AG04449 (cell line): ENCODE measurements at regions not wholly inside any gene's neighbourhood (a gene's known extent, or its start where the extent isn't known, plus 50 kb on each side); places are given as distances from the start of the nearest gene placed in this dataset.

ENCODE experiments used
- CTCF ChIA-PET: fragments of 350-600 bp; formaldehyde crosslinking; extraction: SDS; loops from one replicate; lab custom pipeline; 2021; ENCODE audit warnings: antibody characterized with exemption; lab: Yijun Ruan, JAX
- POLR2A ChIA-PET: fragments of 400-600, 350-600 bp; formaldehyde crosslinking; extraction: SDS; loops from one replicate; lab custom pipeline; 2020; ENCODE audit warnings: antibody characterized with exemption, inconsistent platforms; lab: Yijun Ruan, JAX
- DNase-seq: peaks from one replicate; pipeline ENCODE4 v3.0.0-alpha.2; 2010; ENCODE audit warnings: low read depth, low spot score
- H3K4me3 ChIP-seq: 2 replicates; pipeline ENCODE4 v1.5.1; 2011; ENCODE audit warnings: low read depth, mild to moderate bottlenecking, control low read depth, low read length
- TF ChIP-seq, protein P1 (sequence below): IDR thresholded peaks from one replicate; pipeline ENCODE4 v1.5.1; 2011; ENCODE audit warnings: mild to moderate bottlenecking, moderate library complexity, low read length, control low read depth, inconsistent platforms; ENCODE audit not compliant: insufficient read depth; ENCODE audit errors: missing control alignments

GRCh38 chr1:96971849-96972602 is 250.4 kb downstream of the PTBP2 start:
- H3K4me3 ChIP-seq, result no peak overlapping the region
- no peak for DNase-seq
- TF ChIP-seq, protein P1, sequence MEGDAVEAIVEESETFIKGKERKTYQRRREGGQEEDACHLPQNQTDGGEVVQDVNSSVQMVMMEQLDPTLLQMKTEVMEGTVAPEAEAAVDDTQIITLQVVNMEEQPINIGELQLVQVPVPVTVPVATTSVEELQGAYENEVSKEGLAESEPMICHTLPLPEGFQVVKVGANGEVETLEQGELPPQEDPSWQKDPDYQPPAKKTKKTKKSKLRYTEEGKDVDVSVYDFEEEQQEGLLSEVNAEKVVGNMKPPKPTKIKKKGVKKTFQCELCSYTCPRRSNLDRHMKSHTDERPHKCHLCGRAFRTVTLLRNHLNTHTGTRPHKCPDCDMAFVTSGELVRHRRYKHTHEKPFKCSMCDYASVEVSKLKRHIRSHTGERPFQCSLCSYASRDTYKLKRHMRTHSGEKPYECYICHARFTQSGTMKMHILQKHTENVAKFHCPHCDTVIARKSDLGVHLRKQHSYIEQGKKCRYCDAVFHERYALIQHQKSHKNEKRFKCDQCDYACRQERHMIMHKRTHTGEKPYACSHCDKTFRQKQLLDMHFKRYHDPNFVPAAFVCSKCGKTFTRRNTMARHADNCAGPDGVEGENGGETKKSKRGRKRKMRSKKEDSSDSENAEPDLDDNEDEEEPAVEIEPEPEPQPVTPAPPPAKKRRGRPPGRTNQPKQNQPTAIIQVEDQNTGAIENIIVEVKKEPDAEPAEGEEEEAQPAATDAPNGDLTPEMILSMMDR, result no peak
- CTCF ChIA-PET, result no interaction called here
- POLR2A ChIA-PET, result no interaction called here

DNA sequence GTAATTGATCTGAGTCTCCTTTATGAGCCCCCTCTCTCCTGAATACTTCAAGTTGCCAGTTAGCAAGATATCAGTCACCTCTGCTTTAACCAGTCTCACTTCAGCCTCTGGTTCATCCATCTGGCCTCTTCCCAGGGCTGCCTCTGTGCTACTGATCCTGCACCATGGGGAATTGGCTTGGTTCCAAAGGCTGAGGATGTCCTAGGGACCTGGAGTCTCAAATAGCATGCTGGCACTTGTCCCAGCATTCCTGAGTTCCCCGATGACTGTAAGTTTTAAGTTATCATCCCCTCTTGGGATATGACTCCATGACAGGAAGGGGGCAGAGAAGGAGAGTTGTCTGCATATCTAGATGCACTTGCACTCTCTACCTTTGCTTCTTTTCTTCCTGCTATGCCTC is 252.0 kb downstream of the PTBP2 start:
- no peak for DNase-seq
- ChIA-PET POLR2A (no interaction called here), CTCF (no interaction called here)
- TF ChIP-seq, protein P1, result no peak
- H3K4me3 ChIP-seq, result no peak overlapping the region

GRCh38 chr1:96978444-96978843 is 256.9 kb downstream of the PTBP2 start:
- no peak for DNase-seq
- no peak overlapping the region for H3K4me3 ChIP-seq
- CTCF ChIA-PET, result interaction anchor here (0.8 to 4.9 kb wide), 4 partner anchors 9 to 159 kb away, joined by 3 to 29 read pairs (median 6); no protein-coding TSS in a partner anchor
- TF ChIP-seq, protein P1, result no peak
- POLR2A ChIA-PET, result no interaction called here

DNA sequence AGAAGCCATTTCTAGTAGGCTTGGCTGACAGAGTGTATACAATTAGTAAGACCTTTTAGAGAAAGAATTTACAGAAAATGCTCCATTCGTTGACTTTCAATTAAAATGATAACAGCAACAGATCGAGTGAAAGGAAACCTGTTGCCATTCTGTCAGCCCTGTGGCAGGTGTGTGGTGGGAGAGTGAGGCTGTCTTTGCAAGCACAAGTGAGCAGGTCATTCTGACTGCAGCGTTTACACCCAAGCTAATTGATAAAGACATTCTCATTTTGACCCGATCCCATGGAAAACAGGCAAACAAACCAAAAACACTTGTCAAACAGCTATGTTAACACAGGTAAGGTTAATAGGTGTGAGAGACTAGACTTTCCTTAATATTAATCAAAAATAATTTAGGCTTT is 257.3 kb downstream of the PTBP2 start:
- ChIA-PET POLR2A (no interaction called here), CTCF (interaction anchor here (0.8 to 4.9 kb wide), 4 partner anchors 9 to 159 kb away, joined by 3 to 29 read pairs (median 6); no protein-coding TSS in a partner anchor)
- no peak overlapping the region for H3K4me3 ChIP-seq
- TF ChIP-seq, protein P1, result no peak
- DNase-seq, result no peak

DNA sequence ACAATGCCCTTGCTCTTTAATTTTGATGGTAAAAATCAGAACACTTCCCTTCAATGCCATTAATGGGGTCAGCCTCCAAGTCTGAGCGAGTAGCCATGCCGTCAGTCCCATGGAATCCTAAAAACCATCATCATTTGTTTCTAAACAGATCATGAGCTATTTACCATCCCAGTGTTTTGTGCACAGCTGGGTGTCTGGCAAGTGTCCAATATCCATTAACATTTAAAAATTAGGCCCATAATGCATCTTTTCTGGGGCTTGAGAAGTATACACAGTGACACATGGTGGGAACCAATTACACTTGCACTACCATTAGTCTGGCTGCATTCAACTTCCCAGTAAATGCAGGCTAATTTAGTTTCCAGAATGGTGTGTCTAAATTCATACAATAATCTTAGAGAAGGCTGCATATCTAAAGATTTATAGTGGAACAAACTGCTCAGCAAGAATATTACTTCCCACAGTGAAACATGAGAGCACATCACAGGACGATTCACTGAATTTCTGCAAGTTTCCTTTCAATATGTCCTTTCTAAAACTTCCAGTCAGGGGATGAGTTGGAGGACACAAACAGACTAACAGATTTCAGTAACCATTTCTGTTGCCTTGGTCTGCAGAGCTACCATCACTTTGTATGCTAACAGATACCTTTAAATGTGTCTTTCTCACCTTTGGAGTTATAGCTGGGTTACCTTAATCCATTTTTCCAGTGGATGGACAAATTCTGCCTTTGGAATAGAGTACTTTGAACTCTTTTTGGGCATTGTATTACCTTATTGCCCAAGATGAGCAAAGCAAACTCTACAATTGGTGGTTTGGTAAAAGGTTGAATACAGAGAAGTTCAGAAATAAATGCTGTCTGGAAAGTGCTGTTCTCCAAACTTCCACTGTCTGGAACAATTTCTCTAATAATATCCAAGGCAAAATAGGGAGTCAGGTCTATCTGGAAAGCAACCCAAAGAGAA is 258.0 kb downstream of the PTBP2 start:
- no peak for DNase-seq
- ChIA-PET POLR2A (no interaction called here), CTCF (interaction anchor here (4.9 kb wide), 1 partner anchor 14 kb away, joined by 29 read pairs; no protein-coding TSS in a partner anchor)
- no peak overlapping the region for H3K4me3 ChIP-seq
- TF ChIP-seq, protein P1, result no peak
